NCI-H2107 (cell line): ENCODE measurements at regions not wholly inside any gene's neighbourhood (a gene's known extent, or its start where the extent isn't known, plus 50 kb on each side); places are given as distances from the start of the nearest gene placed in this dataset.
"Not testable (repeated sequence)": the region's sequence is repeated elsewhere in the genome, so short reads cannot be mapped to it uniquely, and the experiment has no call there.

Source experiments
- DNase-seq: peaks from one replicate; lab custom pipeline; 2025; lab: John Stamatoyannopoulos, UW

- DNase-seq, result no peak
Observed at GRCh38 chr14:34097644-34098043, 146.8 kb upstream of the EGLN3 start.

- no peak for DNase-seq
Observed at GRCh38 chr14:34094384-34094783, 143.5 kb upstream of the EGLN3 start.

- DNase-seq, result no peak
Observed at GRCh38 chr14:34093883-34094282, 143.0 kb upstream of the EGLN3 start.

- DNase-seq, result no peak
Observed at GRCh38 chr14:34090451-34090850, 139.6 kb upstream of the EGLN3 start.

GRCh38 chr14:34088914-34089313 lies 138.0 kb upstream of the EGLN3 start:
- DNase-seq, result no peak

- DNase-seq, result no peak
Observed at GRCh38 chr14:34087571-34087970, 136.7 kb upstream of the EGLN3 start.

- DNase-seq, result no peak
Observed at GRCh38 chr14:34086223-34086757, 135.4 kb upstream of the EGLN3 start.

GRCh38 chr14:34085695-34086094 lies 134.8 kb upstream of the EGLN3 start:
- no peak for DNase-seq

- DNase-seq, result no peak
Observed at GRCh38 chr14:34081576-34082136, 130.8 kb upstream of the EGLN3 start.

GRCh38 chr14:34081101-34081575 lies 130.3 kb upstream of the EGLN3 start:
- DNase-seq, result no peak

GRCh38 chr14:34079643-34080042 lies 128.8 kb upstream of the EGLN3 start:
- not testable (repeated sequence) for DNase-seq

- DNase-seq, result no peak
Observed at GRCh38 chr14:34078117-34078743, 127.4 kb upstream of the EGLN3 start.

- DNase-seq, result no peak
Observed at GRCh38 chr14:34075826-34076225, 125.0 kb upstream of the EGLN3 start.

GRCh38 chr14:34075042-34075744 lies 124.3 kb upstream of the EGLN3 start:
- DNase-seq, result peak; percentile 25

- DNase-seq, result no peak
Observed at GRCh38 chr14:34072921-34073320, 122.0 kb upstream of the EGLN3 start.

- no peak for DNase-seq
Observed at GRCh38 chr14:34072401-34072800, 121.5 kb upstream of the EGLN3 start.

GRCh38 chr14:34070917-34071407 lies 120.1 kb upstream of the EGLN3 start:
- no peak for DNase-seq

GRCh38 chr14:34069854-34070582 lies 119.1 kb upstream of the EGLN3 start:
- no peak for DNase-seq

GRCh38 chr14:34067587-34067986 lies 116.7 kb upstream of the EGLN3 start:
- no peak for DNase-seq

- DNase-seq, result no peak
Observed at GRCh38 chr14:34065690-34066391, 115.0 kb upstream of the EGLN3 start.

- no peak for DNase-seq
Observed at GRCh38 chr14:34065236-34065635, 114.4 kb upstream of the EGLN3 start.

GRCh38 chr14:34064349-34064748 lies 113.5 kb upstream of the EGLN3 start:
- DNase-seq, result no peak
